Retinal pigment epithelial cell (primary cell): ENCODE measurements at regions not wholly inside any gene's neighbourhood (a gene's known extent, or its start where the extent isn't known, plus 50 kb on each side); places are given as distances from the start of the nearest gene placed in this dataset.

Source experiments
- DNase-seq: peaks from one replicate; pipeline ENCODE4 v3.0.0-alpha.2; 2010; ENCODE audit warnings: low read depth
- H3K4me3 ChIP-seq: 2 replicates; pipeline ENCODE4 v1.5.1; 2011; ENCODE audit warnings: mild to moderate bottlenecking, low read length, control low read depth, moderate library complexity
- CTCF ChIP-seq: conservative IDR thresholded peaks from 2 replicates; pipeline ENCODE4 v1.5.1; 2011; ENCODE audit warnings: low read depth, low read length, control low read depth, inconsistent platforms

DNA sequence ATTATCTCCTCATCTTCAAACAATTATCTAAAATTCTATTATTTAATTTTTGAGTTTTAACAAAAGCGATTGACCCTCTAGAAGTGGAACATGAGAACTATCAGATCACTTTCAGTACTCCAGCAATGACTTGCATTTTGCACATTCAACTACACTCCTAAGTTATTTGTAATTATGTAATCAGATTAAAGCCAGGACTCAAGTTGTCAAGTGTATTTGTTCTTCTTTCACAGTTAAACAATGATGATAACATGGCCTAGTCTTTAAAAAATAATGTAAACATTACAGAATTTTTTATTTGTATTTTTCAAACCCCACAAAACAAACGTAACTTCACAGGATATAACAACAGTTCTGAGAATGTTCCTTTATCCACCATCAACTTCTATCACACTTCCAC, 2148.9 kb upstream of the ACO1 start:
- no peak overlapping the region for H3K4me3 ChIP-seq
- no peak for TF ChIP-seq CTCF
- DNase-seq: no peak

DNA sequence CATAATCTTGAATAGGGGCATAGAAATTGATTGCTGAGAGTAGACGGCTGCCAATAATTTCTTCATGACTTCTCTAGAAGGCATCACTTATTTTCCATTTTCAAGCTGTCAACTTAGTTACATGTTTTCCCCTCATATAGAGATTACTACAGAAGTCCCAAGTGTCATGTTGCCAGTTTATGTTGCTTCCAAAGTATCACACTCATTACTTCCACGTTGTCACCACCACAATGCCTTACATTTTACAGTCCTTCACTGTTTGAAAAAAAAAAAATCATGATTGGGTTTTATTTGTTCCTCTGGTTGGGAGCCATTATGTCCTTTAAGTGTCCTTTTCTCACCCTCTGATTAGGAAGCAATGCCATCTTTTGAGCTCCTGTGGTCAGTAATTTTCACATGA, 2144.6 kb upstream of the ACO1 start:
- no peak overlapping the region for H3K4me3 ChIP-seq
- DNase-seq: no peak
- TF ChIP-seq CTCF: no peak

GRCh38 chr9:30243467-30243866, 2141.0 kb upstream of the ACO1 start:
- TF ChIP-seq CTCF: no peak
- no peak for DNase-seq

DNA sequence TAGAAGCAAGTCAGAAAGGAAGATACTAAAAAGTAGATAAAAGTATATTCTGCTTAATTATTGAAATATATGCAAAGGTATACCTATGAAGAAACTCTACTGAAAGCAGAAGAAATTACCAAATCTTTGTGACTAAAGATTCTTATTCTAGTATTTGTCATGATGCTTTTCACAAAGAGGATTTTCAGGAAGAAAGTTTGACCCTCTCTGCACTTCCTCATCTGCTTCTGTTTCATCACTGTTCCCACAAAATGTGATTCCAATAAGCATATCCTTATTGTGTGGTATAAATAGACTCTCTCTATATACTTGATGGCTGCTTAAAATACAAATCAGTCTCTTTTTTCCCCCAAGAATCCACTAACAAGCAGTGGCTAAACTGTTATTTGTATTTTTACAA, 2139.6 kb upstream of the ACO1 start:
- no peak for TF ChIP-seq CTCF
- DNase-seq: no peak
- no peak overlapping the region for H3K4me3 ChIP-seq

More at GRCh38 chr9:30243467-30243866, 2141.0 kb upstream of the ACO1 start:
- no peak overlapping the region for H3K4me3 ChIP-seq

- no peak for TF ChIP-seq CTCF
- DNase-seq: no peak
- no peak overlapping the region for H3K4me3 ChIP-seq
Measured at GRCh38 chr9:30250872-30251271, 2133.6 kb upstream of the ACO1 start.

DNA sequence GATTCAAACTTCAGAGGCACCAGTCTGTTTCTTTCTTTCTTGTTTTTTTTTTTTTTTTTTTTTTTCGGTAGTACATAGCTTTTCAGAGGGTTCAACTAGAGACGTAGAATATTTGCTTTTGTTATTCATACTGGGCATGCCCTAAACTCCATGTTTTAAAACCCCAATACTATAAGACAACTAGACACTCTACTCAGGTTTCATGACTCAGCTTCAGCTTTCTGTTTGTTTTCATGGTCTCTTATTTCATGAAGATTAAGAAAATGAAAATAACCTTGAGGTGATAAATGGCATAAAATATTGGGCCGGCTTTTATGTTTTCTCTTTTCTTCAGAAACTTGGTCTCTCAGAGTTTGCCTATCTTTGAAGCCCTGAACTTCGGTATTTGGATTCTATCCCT, 2126.3 kb upstream of the ACO1 start:
- DNase-seq: no peak
- no peak overlapping the region for H3K4me3 ChIP-seq
- no peak for TF ChIP-seq CTCF

- DNase-seq: no peak
- TF ChIP-seq CTCF: no peak
- no peak overlapping the region for H3K4me3 ChIP-seq
Measured at GRCh38 chr9:30280229-30280900, 2104.1 kb upstream of the ACO1 start.
